CD8-positive, alpha-beta memory T cell (primary cell): ENCODE measurements at regions not wholly inside any gene's neighbourhood (a gene's known extent, or its start where the extent isn't known, plus 50 kb on each side); places are given as distances from the start of the nearest gene placed in this dataset.
A peak's percentile ranks its signal among the peaks of the same experiment; 100 is the strongest.

Experiments used
- CTCF ChIA-PET: fragments of 350-600 bp; sonication (Branson Sonifier 250); formaldehyde crosslinking; loops from one replicate; lab custom pipeline; 2021; ENCODE audit warnings: antibody characterized with exemption; lab: Charles Lee
- POLR2A ChIA-PET: fragments of 350-600 bp; sonication (Branson Sonifier 250); formaldehyde crosslinking; loops from one replicate; lab custom pipeline; 2021; ENCODE audit warnings: antibody characterized with exemption; lab: Charles Lee
- DNase-seq, 5 donors: peaks; one replicate each; pipeline versions ENCODE4 v3.0.0 to v3.0.0-alpha.2; 2020 to 2022; ENCODE audit warnings: mixed read lengths in 1 of 5
- H3K27ac ChIP-seq: one replicate; pipeline ENCODE4 v1.7.0; 2013; ENCODE audit warnings: low read depth, mild to moderate bottlenecking, low read length, moderate library complexity
- H3K27me3 ChIP-seq: 2 replicates; pipeline ENCODE4 v1.7.0; 2013; ENCODE audit warnings: low read length, mild to moderate bottlenecking; ENCODE audit not compliant: insufficient read depth, poor library complexity, severe bottlenecking
- H3K36me3 ChIP-seq: 2 replicates; pipeline ENCODE4 v1.7.0; 2013; ENCODE audit warnings: mild to moderate bottlenecking, low read length, moderate library complexity; ENCODE audit not compliant: insufficient read depth
- H3K4me1 ChIP-seq: 2 replicates; pipeline ENCODE4 v1.7.0; 2013; ENCODE audit warnings: mild to moderate bottlenecking, low read length, moderate library complexity; ENCODE audit not compliant: insufficient read depth
- H3K4me3 ChIP-seq: 2 replicates; pipeline ENCODE4 v1.7.0; 2013; ENCODE audit warnings: mild to moderate bottlenecking, low read length
- H3K9me3 ChIP-seq: 2 replicates; pipeline ENCODE4 v1.7.0; 2013; ENCODE audit warnings: mild to moderate bottlenecking, low read length
- H3K27ac Mint-ChIP-seq, 8 donors: one replicate each; pipeline ENCODE4 v1.8.0; 2020 to 2021; ENCODE audit warnings: mixed read lengths in 8 of 8, mild to moderate bottlenecking in 6 of 8, inconsistent platforms in 3 of 8, moderate library complexity in 3 of 8
- H3K27me3 Mint-ChIP-seq, 2 donors: one replicate each; pipeline ENCODE4 v1.8.0; 2020 to 2021; ENCODE audit warnings: mixed read lengths in 2 of 2, mild to moderate bottlenecking in 1 of 2, moderate library complexity in 1 of 2
- H3K36me3 Mint-ChIP-seq, 3 donors: one replicate each; pipeline ENCODE4 v1.8.0; 2020 to 2021; ENCODE audit warnings: mixed read lengths in 3 of 3, inconsistent platforms in 1 of 3, mild to moderate bottlenecking in 1 of 3
- H3K4me1 Mint-ChIP-seq, 3 donors: one replicate each; pipeline ENCODE4 v1.8.0; 2020 to 2021; ENCODE audit warnings: mixed read lengths in 3 of 3, inconsistent platforms in 1 of 3, mild to moderate bottlenecking in 1 of 3
- H3K4me3 Mint-ChIP-seq, 7 donors: one replicate each; pipeline ENCODE4 v1.8.0; 2020 to 2021; ENCODE audit warnings: mixed read lengths in 7 of 7, mild to moderate bottlenecking in 6 of 7, moderate library complexity in 4 of 7, inconsistent platforms in 2 of 7
- H3K9me3 Mint-ChIP-seq, 5 donors: one replicate each; pipeline ENCODE4 v1.8.0; 2020 to 2022; ENCODE audit warnings: mixed read lengths in 5 of 5, mild to moderate bottlenecking in 3 of 5, moderate library complexity in 2 of 5, inconsistent platforms in 1 of 5

DNA sequence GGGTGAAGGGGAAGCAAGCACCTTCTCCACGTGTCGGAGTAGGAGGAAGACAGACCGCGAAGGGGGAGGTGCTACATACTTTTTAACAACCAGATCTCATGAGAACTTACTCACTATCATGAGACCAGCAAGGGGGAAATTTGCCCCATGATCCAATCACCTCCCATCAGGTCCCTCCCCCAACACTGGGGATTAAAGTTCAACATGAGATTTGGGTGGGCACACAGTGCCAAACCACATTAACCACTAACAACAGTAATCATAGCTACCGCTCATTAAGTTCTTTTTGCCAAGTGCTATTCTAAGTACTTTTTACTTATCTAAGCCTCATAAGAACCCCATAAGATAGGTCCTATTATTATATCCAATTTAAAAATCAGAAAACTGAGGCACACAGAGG is 450.5 kb upstream of the DDI1 start:
- Mint-ChIP-seq H3K4me1 (no peaks in the 10 kb centered on the region), H3K27me3 (peaks cover 3 to 10% of the 10 kb centered on the region in 2 donors), H3K27ac (no peak overlapping the region), H3K36me3 (no peaks in the 10 kb centered on the region), H3K4me3 (no peak overlapping the region), H3K9me3 (peaks cover 0 to 2% (median 0%) of the 10 kb centered on the region in 5 donors)
- no peak overlapping the region for H3K27ac ChIP-seq
- no peaks in the 10 kb centered on the region for H3K27me3 ChIP-seq
- H3K4me1 ChIP-seq = no peaks in the 10 kb centered on the region
- H3K4me3 ChIP-seq = no peak overlapping the region
- no peaks in the 10 kb centered on the region for H3K9me3 ChIP-seq
- no peak for DNase-seq
- CTCF ChIA-PET = no interaction called here
- POLR2A ChIA-PET = no interaction called here
- H3K36me3 ChIP-seq = no peaks in the 10 kb centered on the region

- H3K27me3 Mint-ChIP-seq = peaks cover 3 to 10% of the 10 kb centered on the region in 2 donors
- Histone ChIP-seq H3K9me3 (no peaks in the 10 kb centered on the region), H3K36me3 (no peaks in the 10 kb centered on the region), H3K4me1 (no peaks in the 10 kb centered on the region), H3K4me3 (no peak overlapping the region), H3K27ac (no peak overlapping the region), H3K27me3 (no peaks in the 10 kb centered on the region)
- peaks cover 0 to 2% (median 0%) of the 10 kb centered on the region in 5 donors for H3K9me3 Mint-ChIP-seq
- ChIA-PET POLR2A (no interaction called here), CTCF (no interaction called here)
- DNase-seq = no peak
- no peak overlapping the region for H3K4me3 Mint-ChIP-seq
- no peaks in the 10 kb centered on the region for H3K4me1 Mint-ChIP-seq
- no peak overlapping the region for H3K27ac Mint-ChIP-seq
- no peaks in the 10 kb centered on the region for H3K36me3 Mint-ChIP-seq
Observed at GRCh38 chr11:103586756-103587155, 449.7 kb upstream of the DDI1 start.

GRCh38 chr11:103587901-103588788 is 448.3 kb upstream of the DDI1 start:
- CTCF ChIA-PET = no interaction called here

GRCh38 chr11:103591554-103591953 is 444.9 kb upstream of the DDI1 start:
- peaks cover 3 to 6% of the 10 kb centered on the region in 2 donors for H3K27me3 Mint-ChIP-seq
- CTCF ChIA-PET = no interaction called here

More at GRCh38 chr11:103587901-103588788, 448.3 kb upstream of the DDI1 start:
- Mint-ChIP-seq H3K4me1 (no peaks in the 10 kb centered on the region), H3K27ac (no peak overlapping the region), H3K36me3 (no peaks in the 10 kb centered on the region), H3K27me3 (peaks cover 3 to 10% of the 10 kb centered on the region in 2 donors), H3K9me3 (peaks cover 0 to 2% (median 0%) of the 10 kb centered on the region in 5 donors), H3K4me3 (no peak overlapping the region)
- no peaks in the 10 kb centered on the region for H3K27me3 ChIP-seq
- H3K27ac ChIP-seq = no peak overlapping the region
- no peaks in the 10 kb centered on the region for H3K36me3 ChIP-seq
- H3K4me1 ChIP-seq = no peaks in the 10 kb centered on the region
- no peaks in the 10 kb centered on the region for H3K9me3 ChIP-seq
- no peak for DNase-seq
- POLR2A ChIA-PET = no interaction called here
- no peak overlapping the region for H3K4me3 ChIP-seq

DNA sequence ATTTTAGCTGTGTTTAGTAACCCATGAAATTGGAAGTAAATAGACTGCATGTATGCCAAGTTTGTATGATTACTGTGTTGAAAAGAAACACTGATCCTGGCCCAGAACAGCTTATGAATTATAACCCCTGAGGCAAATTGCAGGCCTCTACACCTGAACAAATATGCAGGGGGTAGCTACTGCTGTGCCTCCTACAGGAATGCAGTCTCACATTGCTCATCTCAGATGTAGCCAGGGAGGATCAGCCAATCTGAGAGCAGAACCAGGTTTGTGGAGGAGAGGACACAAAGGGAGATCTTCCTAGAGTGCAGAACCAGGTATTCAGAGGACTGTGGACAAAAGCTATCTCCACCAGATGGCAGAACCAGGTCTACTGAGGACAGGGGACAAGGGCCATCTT is 442.2 kb upstream of the DDI1 start:
- Mint-ChIP-seq H3K27me3 (peaks cover under 1 to 4% of the 10 kb centered on the region in 2 donors), H3K27ac (no peak overlapping the region), H3K4me1 (no peaks in the 10 kb centered on the region), H3K9me3 (peaks cover 0 to under 1% (median 0%) of the 10 kb centered on the region in 5 donors), H3K4me3 (no peak overlapping the region), H3K36me3 (no peaks in the 10 kb centered on the region)
- Histone ChIP-seq H3K9me3 (no peaks in the 10 kb centered on the region), H3K36me3 (no peaks in the 10 kb centered on the region), H3K27ac (no peak overlapping the region), H3K27me3 (no peaks in the 10 kb centered on the region), H3K4me1 (no peaks in the 10 kb centered on the region), H3K4me3 (no peak overlapping the region)
- CTCF ChIA-PET = no interaction called here
- POLR2A ChIA-PET = no interaction called here
- DNase-seq = no peak

More at GRCh38 chr11:103591554-103591953, 444.9 kb upstream of the DDI1 start:
- H3K27ac ChIP-seq = no peak overlapping the region
- no peak overlapping the region for H3K4me3 Mint-ChIP-seq
- DNase-seq = no peak
- no peak overlapping the region for H3K4me3 ChIP-seq
- no peaks in the 10 kb centered on the region for H3K9me3 ChIP-seq
- H3K36me3 Mint-ChIP-seq = no peaks in the 10 kb centered on the region
- H3K27ac Mint-ChIP-seq = no peak overlapping the region
- H3K9me3 Mint-ChIP-seq = peaks cover 0 to 2% (median 0%) of the 10 kb centered on the region in 5 donors
- H3K4me1 ChIP-seq = no peaks in the 10 kb centered on the region
- H3K27me3 ChIP-seq = no peaks in the 10 kb centered on the region
- H3K36me3 ChIP-seq = no peaks in the 10 kb centered on the region
- no peaks in the 10 kb centered on the region for H3K4me1 Mint-ChIP-seq
- POLR2A ChIA-PET = no interaction called here

- Histone ChIP-seq H3K27ac (no peak overlapping the region), H3K4me1 (no peaks in the 10 kb centered on the region), H3K4me3 (no peak overlapping the region), H3K27me3 (no peaks in the 10 kb centered on the region), H3K9me3 (no peaks in the 10 kb centered on the region), H3K36me3 (no peaks in the 10 kb centered on the region)
- Mint-ChIP-seq H3K27ac (no peak overlapping the region), H3K4me1 (no peaks in the 10 kb centered on the region), H3K9me3 (no peaks in the 10 kb centered on the region), H3K27me3 (peaks cover 0 to 14% of the 10 kb centered on the region in 2 donors), H3K36me3 (no peaks in the 10 kb centered on the region), H3K4me3 (no peak overlapping the region)
- DNase-seq = no peak
- ChIA-PET POLR2A (no interaction called here), CTCF (no interaction called here)
Observed at GRCh38 chr11:103596315-103596714, 440.1 kb upstream of the DDI1 start.

DNA sequence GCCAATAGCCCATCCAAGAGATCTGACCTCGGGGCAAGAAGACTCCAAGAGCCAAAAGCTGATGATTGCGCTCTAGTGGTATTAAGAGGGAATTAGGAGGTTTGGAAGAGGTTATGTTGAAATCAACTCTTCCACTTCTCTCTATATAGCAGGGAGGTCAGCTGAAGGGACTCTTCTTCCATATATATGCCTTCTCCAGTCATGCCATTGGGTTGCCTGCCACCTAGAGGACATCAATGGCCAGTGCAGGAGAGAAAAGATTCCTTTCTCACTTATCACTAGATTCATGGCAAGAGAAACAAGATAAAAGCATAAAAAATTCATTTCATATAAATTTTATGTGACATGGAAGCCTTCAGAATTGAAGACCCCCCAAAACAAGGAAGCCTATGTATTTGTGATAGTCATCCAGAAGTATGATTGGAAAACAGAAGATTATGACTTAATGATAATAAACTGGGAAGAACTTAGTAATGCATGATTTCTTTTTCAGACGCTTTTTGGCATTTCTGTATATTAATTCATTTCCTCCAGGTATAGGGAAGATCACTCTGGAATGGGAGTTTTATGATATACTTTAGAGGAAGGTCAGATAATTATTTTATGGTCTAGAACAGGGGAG is 435.1 kb upstream of the DDI1 start:
- Mint-ChIP-seq H3K4me1 (no peaks in the 10 kb centered on the region), H3K4me3 (no peak overlapping the region), H3K36me3 (no peaks in the 10 kb centered on the region), H3K27ac (no peak overlapping the region), H3K9me3 (no peaks in the 10 kb centered on the region), H3K27me3 (peaks cover 0 to 26% of the 10 kb centered on the region in 2 donors)
- POLR2A ChIA-PET = no interaction called here
- no peaks in the 10 kb centered on the region for H3K9me3 ChIP-seq
- no peak overlapping the region for H3K4me3 ChIP-seq
- CTCF ChIA-PET = no interaction called here
- DNase-seq = peak in 2 of 5 donors; percentile 3 to 49
- no peaks in the 10 kb centered on the region for H3K4me1 ChIP-seq
- H3K27me3 ChIP-seq = no peaks in the 10 kb centered on the region
- no peak overlapping the region for H3K27ac ChIP-seq
- H3K36me3 ChIP-seq = no peaks in the 10 kb centered on the region

DNA sequence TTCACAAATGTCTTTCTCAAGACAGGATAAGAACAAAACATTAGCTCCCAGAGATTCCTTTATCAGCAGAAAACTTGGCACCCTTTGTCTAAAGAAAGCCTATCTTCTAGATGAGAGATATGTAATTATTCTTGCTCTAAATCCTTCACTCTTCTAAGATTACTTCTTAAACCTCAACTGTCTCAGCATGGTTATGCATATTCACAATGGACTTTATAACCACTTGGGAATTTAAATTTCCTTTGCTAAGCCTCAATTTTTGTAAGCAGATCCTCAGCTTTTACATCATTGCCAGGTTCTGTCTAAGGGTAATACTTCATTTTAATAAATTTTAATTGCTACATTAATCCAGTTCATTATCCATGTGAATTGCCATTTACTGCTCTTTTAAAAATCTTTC is 433.6 kb upstream of the DDI1 start:
- ChIA-PET CTCF (interaction anchor here (1.0 kb wide), 1 partner anchor 494 kb away, joined by 3 read pairs; the partner anchor contains the start of gene DYNC2H1), POLR2A (no interaction called here)
- no peak for DNase-seq
- no peaks in the 10 kb centered on the region for H3K36me3 ChIP-seq
- Mint-ChIP-seq H3K4me3 (no peak overlapping the region), H3K36me3 (no peaks in the 10 kb centered on the region), H3K9me3 (no peaks in the 10 kb centered on the region), H3K27me3 (peaks cover 0 to 26% of the 10 kb centered on the region in 2 donors), H3K27ac (no peak overlapping the region), H3K4me1 (no peaks in the 10 kb centered on the region)
- H3K9me3 ChIP-seq = no peaks in the 10 kb centered on the region
- H3K4me3 ChIP-seq = no peak overlapping the region
- H3K27ac ChIP-seq = no peak overlapping the region
- H3K27me3 ChIP-seq = no peaks in the 10 kb centered on the region
- no peaks in the 10 kb centered on the region for H3K4me1 ChIP-seq
